ENCODE measurements at regions not wholly inside any gene's neighbourhood (a gene's known extent, or its start where the extent isn't known, plus 50 kb on each side); places are given as distances from the start of the nearest gene placed in this dataset.

GRCh38 chr11:15687342-15687741 is 572.6 kb downstream of the INSC start:
- TF ChIP-seq CTCF (IDR thresholded peaks at IDR 0.05) (no peak), POLR2A (IDR thresholded peaks at IDR 0.05) (no peak)

Data from uterus (tissue), 2 donors.